ENCODE measurements at regions not wholly inside any gene's neighbourhood (a gene's known extent, or its start where the extent isn't known, plus 50 kb on each side); places are given as distances from the start of the nearest gene placed in this dataset.

DNA sequence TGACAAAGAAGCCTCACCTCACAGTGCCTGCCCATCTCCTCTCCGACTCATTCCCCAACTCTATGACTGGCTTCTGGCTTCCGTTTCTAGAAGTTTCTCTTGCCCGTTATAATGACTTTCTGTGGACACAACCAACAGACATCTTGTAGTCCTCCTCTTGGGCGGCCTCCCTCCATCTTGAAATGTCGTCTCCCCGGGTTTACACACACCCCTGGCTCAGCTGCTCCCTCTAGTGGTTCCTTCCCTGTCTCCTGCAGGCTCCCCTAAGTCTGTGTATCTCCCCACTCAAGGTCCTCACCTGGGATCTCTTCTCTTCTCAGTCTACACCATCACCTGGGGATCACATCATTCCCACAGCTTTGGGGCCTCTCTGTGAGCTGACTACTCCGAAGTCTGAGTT, 123.4 kb upstream of the NEBL start:
- H3K4me3 ChIP-seq (ENCODE audit: low read depth in 1 of 2, low read length in 2 of 2), result no peak overlapping the region
- DNase-seq (peak; percentile 31), ATAC-seq (ENCODE audit: insufficient read depth, low read depth) (peak; percentile 49; the same call in 1 of the 3 replicates)
- no peaks in the 10 kb centered on the region for H3K79me2 ChIP-seq (ENCODE audit: insufficient read depth, low read length)
- TF ChIP-seq, protein P1, sequence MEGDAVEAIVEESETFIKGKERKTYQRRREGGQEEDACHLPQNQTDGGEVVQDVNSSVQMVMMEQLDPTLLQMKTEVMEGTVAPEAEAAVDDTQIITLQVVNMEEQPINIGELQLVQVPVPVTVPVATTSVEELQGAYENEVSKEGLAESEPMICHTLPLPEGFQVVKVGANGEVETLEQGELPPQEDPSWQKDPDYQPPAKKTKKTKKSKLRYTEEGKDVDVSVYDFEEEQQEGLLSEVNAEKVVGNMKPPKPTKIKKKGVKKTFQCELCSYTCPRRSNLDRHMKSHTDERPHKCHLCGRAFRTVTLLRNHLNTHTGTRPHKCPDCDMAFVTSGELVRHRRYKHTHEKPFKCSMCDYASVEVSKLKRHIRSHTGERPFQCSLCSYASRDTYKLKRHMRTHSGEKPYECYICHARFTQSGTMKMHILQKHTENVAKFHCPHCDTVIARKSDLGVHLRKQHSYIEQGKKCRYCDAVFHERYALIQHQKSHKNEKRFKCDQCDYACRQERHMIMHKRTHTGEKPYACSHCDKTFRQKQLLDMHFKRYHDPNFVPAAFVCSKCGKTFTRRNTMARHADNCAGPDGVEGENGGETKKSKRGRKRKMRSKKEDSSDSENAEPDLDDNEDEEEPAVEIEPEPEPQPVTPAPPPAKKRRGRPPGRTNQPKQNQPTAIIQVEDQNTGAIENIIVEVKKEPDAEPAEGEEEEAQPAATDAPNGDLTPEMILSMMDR (IDR thresholded peaks at IDR 0.05; ENCODE audit: borderline replicate concordance, extremely low read depth, low read length, poor library complexity, severe bottlenecking), result peak; percentile 56
- TF ChIP-seq EZH2 (IDR thresholded peaks at IDR 0.05; ENCODE audit: borderline replicate concordance, low read depth, low read length, severe bottlenecking), result no peak
- no peaks in the 10 kb centered on the region for H4K20me1 ChIP-seq (ENCODE audit: insufficient read depth, low read length)
- no peak overlapping the region for H3K27ac ChIP-seq (ENCODE audit: low read length)
- H3K4me1 ChIP-seq (ENCODE audit: insufficient read depth, low read length), result no peaks in the 10 kb centered on the region
- no peaks in the 10 kb centered on the region for H3K9me3 ChIP-seq (ENCODE audit: insufficient read depth, low read length, severe bottlenecking)
- no peaks in the 10 kb centered on the region for H3K27me3 ChIP-seq (ENCODE audit: insufficient read depth, low read length, poor library complexity)
- H2AFZ ChIP-seq (ENCODE audit: low read depth, low read length), result no peak overlapping the region
- H3K36me3 ChIP-seq (ENCODE audit: insufficient read depth, low read length), result no peaks in the 10 kb centered on the region
- H3K9ac ChIP-seq (ENCODE audit: low read depth, low read length), result no peak overlapping the region
- no peak overlapping the region for H3K4me2 ChIP-seq (ENCODE audit: insufficient read depth, low read length)

- Histone ChIP-seq H3K4me3 (ENCODE audit: low read depth in 1 of 2, low read length in 2 of 2) (no peak overlapping the region), H3K4me2 (ENCODE audit: insufficient read depth, low read length) (no peak overlapping the region), H3K4me1 (ENCODE audit: insufficient read depth, low read length) (no peaks in the 10 kb centered on the region), H2AFZ (ENCODE audit: low read depth, low read length) (no peak overlapping the region), H4K20me1 (ENCODE audit: insufficient read depth, low read length) (no peaks in the 10 kb centered on the region), H3K9ac (ENCODE audit: low read depth, low read length) (no peak overlapping the region), H3K9me3 (ENCODE audit: insufficient read depth, low read length, severe bottlenecking) (no peaks in the 10 kb centered on the region), H3K27me3 (ENCODE audit: insufficient read depth, low read length, poor library complexity) (no peaks in the 10 kb centered on the region), H3K27ac (ENCODE audit: low read length) (no peak overlapping the region), H3K79me2 (ENCODE audit: insufficient read depth, low read length) (no peaks in the 10 kb centered on the region), H3K36me3 (ENCODE audit: insufficient read depth, low read length) (no peaks in the 10 kb centered on the region)
- TF ChIP-seq EZH2 (IDR thresholded peaks at IDR 0.05; ENCODE audit: borderline replicate concordance, low read depth, low read length, severe bottlenecking), result no peak
- TF ChIP-seq, protein P1 (IDR thresholded peaks at IDR 0.05; ENCODE audit: borderline replicate concordance, extremely low read depth, low read length, poor library complexity, severe bottlenecking), result no peak
- ATAC-seq (ENCODE audit: insufficient read depth, low read depth), result no peak
- DNase-seq, result no peak
These were observed 122.3 kb upstream of the NEBL start for GRCh38 chr10:21019436-21019835.

DNA sequence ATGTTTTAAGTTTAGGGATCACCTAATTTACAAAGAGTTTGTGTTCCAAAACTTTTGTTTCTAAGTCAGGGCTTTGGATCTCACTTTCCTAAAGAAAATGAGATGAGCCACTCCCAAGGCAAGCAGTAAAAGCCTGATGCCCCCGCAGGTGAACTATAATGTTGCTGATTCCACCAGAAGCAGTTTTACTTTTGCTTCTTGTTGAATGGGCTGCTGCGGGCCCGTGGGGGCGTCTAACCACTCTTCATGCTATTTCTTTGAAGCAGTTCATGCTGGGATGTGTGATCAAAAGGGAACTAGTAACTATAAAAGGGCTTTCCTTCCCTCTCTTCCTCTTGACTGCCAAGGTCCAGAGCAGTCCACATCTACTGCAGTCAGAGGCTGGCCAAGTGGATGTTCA, 118.7 kb upstream of the NEBL start:
- H3K79me2 ChIP-seq (ENCODE audit: insufficient read depth, low read length), result no peaks in the 10 kb centered on the region
- H3K4me1 ChIP-seq (ENCODE audit: insufficient read depth, low read length), result no peaks in the 10 kb centered on the region
- no peak for ATAC-seq (ENCODE audit: insufficient read depth, low read depth)

More for the DNA sequence above, 118.7 kb upstream of the NEBL start:
- H3K27me3 ChIP-seq (ENCODE audit: insufficient read depth, low read length, poor library complexity), result no peaks in the 10 kb centered on the region
- no peak overlapping the region for H3K4me3 ChIP-seq (ENCODE audit: low read depth in 1 of 2, low read length in 2 of 2)
- no peak for DNase-seq
- no peak overlapping the region for H3K4me2 ChIP-seq (ENCODE audit: insufficient read depth, low read length)
- no peaks in the 10 kb centered on the region for H4K20me1 ChIP-seq (ENCODE audit: insufficient read depth, low read length)
- TF ChIP-seq EZH2 (IDR thresholded peaks at IDR 0.05; ENCODE audit: borderline replicate concordance, low read depth, low read length, severe bottlenecking), result no peak
- TF ChIP-seq, protein P1 (IDR thresholded peaks at IDR 0.05; ENCODE audit: borderline replicate concordance, extremely low read depth, low read length, poor library complexity, severe bottlenecking), result no peak
- no peaks in the 10 kb centered on the region for H3K36me3 ChIP-seq (ENCODE audit: insufficient read depth, low read length)
- H3K9me3 ChIP-seq (ENCODE audit: insufficient read depth, low read length, severe bottlenecking), result no peaks in the 10 kb centered on the region
- no peak overlapping the region for H2AFZ ChIP-seq (ENCODE audit: low read depth, low read length)
- no peak overlapping the region for H3K27ac ChIP-seq (ENCODE audit: low read length)
- H3K9ac ChIP-seq (ENCODE audit: low read depth, low read length), result no peak overlapping the region

All from DND-41 (cell line).